Uterus (tissue), 3 donors: ENCODE measurements at regions not wholly inside any gene's neighbourhood (a gene's known extent, or its start where the extent isn't known, plus 50 kb on each side); places are given as distances from the start of the nearest gene placed in this dataset.

Source experiments
- DNase-seq, 2 donors: peaks; one replicate each; pipeline ENCODE4 v3.0.0-alpha.2; 2019 to 2020
- H3K27ac ChIP-seq, 2 donors: fragments of 200-600 bp; sonication (generic); 1 replicate in 1 of 2; 2 replicates in 1 of 2; pipeline ENCODE4 v1.5.1; 2016 to 2018
- H3K27me3 ChIP-seq, 2 donors: fragments of 200-600 bp; sonication (generic); one replicate each; pipeline ENCODE4 v1.5.1; 2018 to 2019; ENCODE audit warnings: control low read depth in 1 of 2
- H3K36me3 ChIP-seq, 2 donors: fragments of 200-600 bp; sonication (generic); one replicate each; pipeline ENCODE4 v1.5.1; 2019; ENCODE audit warnings: control low read depth in 1 of 2
- H3K4me1 ChIP-seq, 2 donors: fragments of 200-600 bp; sonication (generic); one replicate each; pipeline ENCODE4 v1.5.1; 2018 to 2019; ENCODE audit warnings: control low read depth in 1 of 2
- H3K4me3 ChIP-seq, 2 donors: fragments of 200-600 bp; sonication (generic); 1 replicate in 1 of 2; 2 replicates in 1 of 2; pipeline ENCODE4 v1.5.1; 2018 to 2019; ENCODE audit warnings: mild to moderate bottlenecking in 1 of 2
- H3K9me3 ChIP-seq, 2 donors: fragments of 200-600 bp; sonication (generic); one replicate each; pipeline ENCODE4 v1.5.1; 2019; ENCODE audit warnings: control low read depth in 1 of 2
- CTCF ChIP-seq, 4 experiments: fragments of 200-600 bp in 2 of 4; fragments of 450-650 bp in 2 of 4; sonication (generic) in 2 of 4; IDR thresholded peaks; one replicate each; pipeline ENCODE4 v1.5.1; 2016 to 2019; ENCODE audit warnings: antibody characterized with exemption in 4 of 4, mild to moderate bottlenecking in 2 of 4, moderate library complexity in 1 of 4
- POLR2A ChIP-seq, 2 donors: fragments of 450-650 bp; IDR thresholded peaks; one replicate each; pipeline ENCODE4 v1.6.1; 2016; ENCODE audit warnings: antibody characterized with exemption in 2 of 2, mild to moderate bottlenecking in 1 of 2, moderate library complexity in 1 of 2
- intact Hi-C: fragments of 100-400 bp; cut with DNase I; formaldehyde crosslinking; loops from one replicate; pipeline ENCODE4 v1.15.1; 2023; ENCODE audit warnings: low total_unique reads
- donor health status: DM: yes; HTN: yes; CAD: no.

- Histone ChIP-seq H3K27me3 (no peaks in the 10 kb centered on the region), H3K4me1 (no peaks in the 10 kb centered on the region), H3K27ac (no peak overlapping the region), H3K4me3 (no peak overlapping the region), H3K9me3 (no peaks in the 10 kb centered on the region), H3K36me3 (no peaks in the 10 kb centered on the region)
- TF ChIP-seq POLR2A (IDR thresholded peaks at IDR 0.05) (no peak), CTCF (IDR thresholded peaks at IDR 0.05) (no peak)
- intact Hi-C loops: no loop called here
- no peak for DNase-seq
These were observed 75.1 kb upstream of the PLPP4 start for GRCh38 chr10:120381931-120382330.

- intact Hi-C loops: no loop called here
- no peak overlapping the region for H3K4me3 ChIP-seq
- H3K27me3 ChIP-seq: no peaks in the 10 kb centered on the region
- H3K36me3 ChIP-seq: no peaks in the 10 kb centered on the region
- TF ChIP-seq CTCF (IDR thresholded peaks at IDR 0.05) (no peak), POLR2A (IDR thresholded peaks at IDR 0.05) (no peak)
- no peaks in the 10 kb centered on the region for H3K4me1 ChIP-seq
- no peak for DNase-seq
- H3K9me3 ChIP-seq: no peaks in the 10 kb centered on the region
- no peak overlapping the region for H3K27ac ChIP-seq
These were observed 74.7 kb upstream of the PLPP4 start for GRCh38 chr10:120382360-120382759.

- no peaks in the 10 kb centered on the region for H3K4me1 ChIP-seq
- H3K27ac ChIP-seq: no peak overlapping the region
- no peaks in the 10 kb centered on the region for H3K27me3 ChIP-seq
- H3K9me3 ChIP-seq: no peaks in the 10 kb centered on the region
- no peaks in the 10 kb centered on the region for H3K36me3 ChIP-seq
- H3K4me3 ChIP-seq: no peak overlapping the region
- DNase-seq: no peak
- TF ChIP-seq CTCF (IDR thresholded peaks at IDR 0.05): no peak
- TF ChIP-seq POLR2A (IDR thresholded peaks at IDR 0.05): no peak
- intact Hi-C loops: no loop called here
These were observed 71.0 kb upstream of the PLPP4 start for GRCh38 chr10:120385992-120386391.

GRCh38 chr10:120386896-120387295 lies 70.1 kb upstream of the PLPP4 start:
- DNase-seq: no peak
- Histone ChIP-seq H3K36me3 (no peaks in the 10 kb centered on the region), H3K27ac (no peak overlapping the region), H3K4me1 (no peaks in the 10 kb centered on the region), H3K9me3 (no peaks in the 10 kb centered on the region), H3K27me3 (no peaks in the 10 kb centered on the region), H3K4me3 (no peak overlapping the region)
- TF ChIP-seq CTCF (IDR thresholded peaks at IDR 0.05) (no peak), POLR2A (IDR thresholded peaks at IDR 0.05) (no peak)
- intact Hi-C loops: no loop called here

GRCh38 chr10:120387326-120387725 lies 69.7 kb upstream of the PLPP4 start:
- no peak for TF ChIP-seq POLR2A (IDR thresholded peaks at IDR 0.05)
- Histone ChIP-seq H3K4me1 (no peaks in the 10 kb centered on the region), H3K27me3 (no peaks in the 10 kb centered on the region), H3K4me3 (no peak overlapping the region), H3K36me3 (no peaks in the 10 kb centered on the region), H3K9me3 (no peaks in the 10 kb centered on the region), H3K27ac (no peak overlapping the region)
- intact Hi-C loops: no loop called here
- DNase-seq: no peak

GRCh38 chr10:120392245-120392644 lies 64.8 kb upstream of the PLPP4 start:
- no peak overlapping the region for H3K27ac ChIP-seq
- no peaks in the 10 kb centered on the region for H3K4me1 ChIP-seq
- H3K4me3 ChIP-seq: no peak overlapping the region
- DNase-seq: no peak
- intact Hi-C loops: no loop called here
- no peaks in the 10 kb centered on the region for H3K36me3 ChIP-seq
- TF ChIP-seq CTCF (IDR thresholded peaks at IDR 0.05): no peak
- TF ChIP-seq POLR2A (IDR thresholded peaks at IDR 0.05): no peak
- no peaks in the 10 kb centered on the region for H3K27me3 ChIP-seq
- H3K9me3 ChIP-seq: no peaks in the 10 kb centered on the region
